Nucleus accumbens (tissue), 56 donors: ENCODE measurements at regions not wholly inside any gene's neighbourhood (a gene's known extent, or its start where the extent isn't known, plus 50 kb on each side); places are given as distances from the start of the nearest gene placed in this dataset.

Source experiments
- DNase-seq, 56 donors: peaks; one replicate each; lab custom pipeline; 2025; lab: John Stamatoyannopoulos, UW

DNA sequence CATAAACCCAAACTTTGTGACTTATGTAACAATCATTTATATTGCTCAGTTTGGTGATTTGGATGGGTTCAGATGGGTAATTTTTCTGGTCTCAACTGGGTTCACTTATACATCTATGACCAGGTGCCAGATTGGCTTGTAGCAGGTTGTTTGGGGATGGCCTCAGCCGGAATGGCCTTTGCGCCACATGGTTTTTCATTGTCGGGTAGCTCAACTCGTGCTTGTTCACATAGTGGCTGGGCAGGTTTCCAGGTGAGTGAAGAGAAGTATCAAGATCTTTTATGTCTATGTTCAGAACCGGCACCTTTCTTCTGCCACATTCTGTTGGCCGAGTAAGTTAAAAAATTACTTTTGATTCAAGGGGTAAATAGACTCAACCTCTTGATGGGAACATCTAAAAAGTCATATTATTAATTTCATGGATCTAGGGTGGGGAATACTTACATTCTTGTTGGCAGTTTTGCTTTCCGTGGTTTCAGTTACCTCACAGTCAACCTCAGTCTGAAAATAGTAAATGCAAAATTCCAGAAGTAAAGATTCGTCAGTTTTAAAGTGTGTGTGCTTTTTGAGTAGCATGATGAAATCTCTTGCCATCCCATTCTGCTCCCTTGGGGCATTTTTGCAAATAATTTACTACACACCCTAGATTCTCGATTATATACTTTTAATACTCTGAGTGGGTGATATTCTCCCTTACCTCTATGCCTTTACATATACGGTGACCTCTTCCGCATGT is 745.7 kb upstream of the CCDC54 start:
- no peak for DNase-seq

DNA sequence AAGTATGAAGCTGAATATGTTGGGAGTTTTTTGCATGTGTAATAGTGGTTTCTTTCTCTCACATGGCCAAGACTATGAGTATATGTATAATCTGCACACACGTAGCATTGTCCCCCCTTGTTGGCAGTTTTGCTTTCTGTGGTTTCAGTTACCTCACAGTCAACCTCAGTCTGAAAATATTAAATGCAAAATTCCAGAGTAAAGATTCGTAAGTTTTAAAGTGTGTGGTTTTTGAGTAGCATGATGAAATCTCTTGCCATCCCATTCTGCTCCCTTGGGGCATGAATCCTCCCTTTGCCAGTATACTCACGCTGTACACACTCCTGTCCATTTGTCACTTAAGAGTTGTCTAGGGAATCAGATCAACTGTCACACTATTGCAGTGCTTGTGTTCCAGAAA is 742.0 kb upstream of the CCDC54 start:
- no peak for DNase-seq

- no peak for DNase-seq
Observed at GRCh38 chr3:106635826-106636225, 741.4 kb upstream of the CCDC54 start.

GRCh38 chr3:106640353-106640752 is 736.9 kb upstream of the CCDC54 start:
- no peak for DNase-seq

- DNase-seq = no peak
Observed at GRCh38 chr3:106642161-106642560, 735.1 kb upstream of the CCDC54 start.

DNA sequence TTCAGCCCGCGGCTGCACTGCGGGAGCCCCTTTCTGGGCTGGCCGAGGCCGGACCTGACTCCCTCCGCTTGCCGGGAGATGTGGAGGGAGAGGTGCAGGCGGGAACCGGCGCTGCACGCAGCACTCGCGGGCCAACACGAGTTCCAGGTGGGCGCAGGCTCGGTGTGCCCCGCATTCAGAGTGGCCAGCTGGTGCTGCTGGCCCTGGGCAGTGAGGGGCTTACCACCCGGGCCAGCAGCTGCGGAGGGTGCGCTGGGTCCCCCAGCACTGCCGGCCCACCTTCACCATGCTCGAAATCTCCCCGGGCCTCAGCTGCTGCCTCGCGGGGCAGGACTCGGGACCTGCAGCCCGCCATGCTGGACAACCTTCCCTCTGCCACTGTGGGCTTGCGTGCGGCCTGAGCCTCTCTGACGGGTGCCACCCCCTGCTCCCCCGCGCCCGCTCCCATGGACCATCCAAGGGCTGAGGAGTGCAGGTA is 733.5 kb upstream of the CCDC54 start:
- no peak for DNase-seq

- no peak for DNase-seq
Observed at GRCh38 chr3:106673926-106674569, 703.2 kb upstream of the CCDC54 start.

DNA sequence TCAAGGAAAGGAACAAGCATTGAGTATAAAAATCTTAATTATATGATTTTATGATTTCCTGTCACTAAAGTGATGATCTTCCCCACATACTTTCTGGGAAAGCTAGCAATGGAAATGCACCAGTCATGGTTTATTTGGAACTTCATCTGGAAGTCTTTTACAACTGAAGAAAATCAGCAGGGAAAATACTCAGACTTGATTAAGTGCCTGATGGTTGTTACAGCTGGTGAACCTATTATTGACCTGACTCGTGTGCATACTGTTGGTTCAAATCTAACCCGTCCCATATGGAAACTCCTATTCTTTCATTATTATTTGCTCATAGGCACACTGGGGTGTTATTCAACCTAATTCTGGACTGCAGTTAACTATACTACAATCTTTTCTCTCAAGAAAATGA is 701.8 kb upstream of the CCDC54 start:
- DNase-seq = no peak

- no peak for DNase-seq
Observed at GRCh38 chr3:106678657-106679390, 698.4 kb upstream of the CCDC54 start.

GRCh38 chr3:106683953-106684620 is 693.2 kb upstream of the CCDC54 start:
- DNase-seq = no peak

GRCh38 chr3:106685745-106686144 is 691.5 kb upstream of the CCDC54 start:
- no peak for DNase-seq

DNA sequence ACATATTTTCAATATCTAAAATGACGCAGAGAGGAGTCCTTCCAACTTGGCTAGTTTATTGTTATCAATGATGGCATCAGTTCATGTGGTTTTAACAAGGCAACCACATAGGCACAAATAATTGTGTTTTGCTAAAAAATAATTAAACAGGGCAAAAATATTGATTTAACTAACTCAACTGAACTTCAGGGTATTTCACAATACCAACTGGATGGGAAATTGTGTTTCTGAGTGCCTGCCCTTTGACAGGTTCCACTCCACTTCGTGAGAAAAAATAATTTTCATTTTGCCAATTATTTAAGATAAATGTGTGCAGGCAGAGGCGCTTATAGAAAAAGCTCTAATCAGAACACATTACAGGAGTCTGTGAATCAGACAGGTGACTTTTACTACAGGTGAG is 689.3 kb upstream of the CCDC54 start:
- no peak for DNase-seq

DNA sequence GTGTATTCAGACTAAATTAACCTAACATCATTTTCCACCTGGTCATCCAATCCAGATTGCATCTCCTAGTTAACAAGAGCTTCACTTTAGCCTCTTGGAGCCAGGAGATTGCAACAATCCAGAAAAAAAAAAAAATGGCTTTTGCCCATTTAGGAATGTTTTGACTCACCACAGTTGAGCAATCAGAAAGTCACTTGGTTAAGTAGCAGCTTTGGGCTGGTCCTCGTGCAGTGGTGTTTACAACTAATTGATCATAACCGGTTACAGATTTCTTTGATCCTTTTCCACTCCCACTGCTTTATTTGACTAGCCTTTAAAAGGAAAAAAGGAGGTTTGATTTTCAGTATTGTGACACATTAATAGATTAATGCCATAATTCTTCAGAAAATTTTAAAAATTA is 688.8 kb upstream of the CCDC54 start:
- no peak for DNase-seq

DNA sequence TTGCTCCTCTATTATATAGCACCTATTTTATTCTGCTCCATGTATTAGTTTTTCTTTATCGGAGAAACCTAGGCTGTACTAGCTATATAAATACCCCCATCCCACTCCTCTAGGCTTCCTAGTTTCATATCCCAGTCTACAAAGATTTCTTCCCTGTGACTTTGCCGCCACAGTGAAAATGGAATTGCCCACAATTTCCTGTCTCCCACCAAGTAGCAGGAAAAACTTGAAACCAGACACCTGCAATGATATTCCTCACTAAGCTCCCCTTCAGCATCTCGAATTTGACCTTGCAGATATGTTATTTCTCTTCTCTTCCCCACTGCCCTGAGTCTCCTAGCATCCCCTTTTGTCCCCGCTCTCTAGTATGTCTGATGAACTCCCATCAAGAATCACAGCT is 685.8 kb upstream of the CCDC54 start:
- no peak for DNase-seq

DNA sequence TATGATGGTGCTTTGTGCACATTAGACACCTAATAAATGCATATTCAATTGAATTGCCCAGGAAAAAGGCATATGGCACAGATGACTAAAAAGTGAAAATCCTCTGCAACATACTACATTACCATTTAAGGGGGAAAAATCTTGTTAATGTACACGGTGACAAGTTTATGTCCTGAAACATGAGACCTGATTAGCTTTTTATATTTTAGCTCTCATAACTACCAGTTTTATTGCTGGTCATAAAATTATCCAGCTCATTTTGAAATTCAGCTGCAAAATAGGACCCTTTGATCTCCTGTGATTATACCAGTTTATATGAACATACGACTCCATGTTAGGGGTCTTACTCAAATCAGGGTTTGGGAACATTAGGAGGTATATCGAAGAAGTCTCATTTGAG is 684.6 kb upstream of the CCDC54 start:
- DNase-seq = no peak

GRCh38 chr3:106699122-106699521 is 678.1 kb upstream of the CCDC54 start:
- no peak for DNase-seq

DNA sequence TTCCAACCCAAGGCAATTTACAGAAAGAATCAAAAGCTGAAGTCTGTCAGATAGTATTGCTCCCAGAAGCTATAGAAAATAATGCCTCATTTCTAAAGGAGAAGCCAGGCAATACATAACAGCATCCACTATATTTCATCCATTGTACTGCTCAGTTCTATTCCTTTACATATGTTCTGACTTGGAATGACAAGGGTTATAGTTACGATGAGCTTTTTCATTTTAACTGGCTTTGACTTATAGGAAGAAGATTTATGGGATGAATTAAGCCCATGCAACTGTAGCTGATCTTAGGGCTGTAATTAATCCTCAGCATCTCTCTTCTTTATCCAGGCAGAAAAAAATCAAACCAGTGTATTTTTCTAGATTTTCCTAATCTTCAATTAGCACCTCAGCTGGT is 676.3 kb upstream of the CCDC54 start:
- DNase-seq = no peak

GRCh38 chr3:106703524-106703923 is 673.7 kb upstream of the CCDC54 start:
- no peak for DNase-seq

DNA sequence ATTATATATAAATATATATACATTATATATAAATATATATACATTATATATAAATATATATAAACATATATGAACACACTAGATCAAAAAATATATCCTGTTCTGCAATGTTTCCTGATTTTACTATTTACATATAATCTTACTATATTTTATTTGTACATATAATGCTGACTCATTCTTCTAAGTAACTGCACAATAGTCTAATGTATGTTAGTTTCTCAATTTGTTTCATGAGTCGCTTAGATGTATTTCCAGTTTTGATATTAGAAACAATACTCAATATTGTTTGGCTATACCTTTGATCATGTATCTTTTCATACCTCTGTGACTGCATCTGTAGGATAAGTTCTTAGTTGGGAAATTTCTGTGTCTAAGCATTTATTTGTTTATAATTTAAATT is 669.9 kb upstream of the CCDC54 start:
- DNase-seq = no peak

DNA sequence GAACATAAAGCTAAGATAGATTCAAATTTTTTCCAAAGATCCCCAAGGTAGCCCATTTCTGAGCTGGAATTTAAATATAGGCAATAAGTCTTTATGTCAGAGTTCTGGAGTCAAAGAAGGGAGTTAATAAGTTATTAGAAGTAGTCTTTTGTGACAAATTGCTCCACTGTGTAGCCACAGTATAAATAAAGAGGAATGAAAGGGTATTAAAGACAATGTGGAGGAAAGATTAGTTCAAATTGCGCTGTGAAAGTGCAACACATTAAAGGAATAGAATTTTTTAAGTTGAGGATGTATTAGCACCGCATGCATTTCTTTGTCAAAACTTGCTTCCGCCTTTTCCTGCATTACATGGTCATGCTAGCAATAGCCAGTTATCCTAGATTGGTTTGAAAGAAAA is 666.6 kb upstream of the CCDC54 start:
- DNase-seq = no peak

DNA sequence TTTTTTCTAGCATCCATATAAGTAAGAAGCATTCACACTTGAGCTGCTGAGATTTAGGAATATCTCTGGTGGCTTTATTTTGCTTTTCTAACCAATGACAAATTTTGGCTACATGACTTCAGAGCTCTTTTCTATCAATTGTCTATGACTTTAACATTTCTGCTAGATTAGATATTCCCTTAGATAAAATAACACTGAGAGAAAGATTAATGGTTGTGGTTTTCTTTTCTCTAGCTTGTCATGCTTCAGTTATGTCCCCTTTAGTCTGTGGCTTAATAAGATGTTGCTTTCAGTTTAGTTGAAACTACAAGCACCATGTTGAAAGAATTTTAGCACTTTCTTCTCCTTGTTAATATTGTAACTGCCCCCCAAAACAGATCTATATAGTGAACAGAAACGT is 665.6 kb upstream of the CCDC54 start:
- no peak for DNase-seq
